ENCODE measurements at regions not wholly inside any gene's neighbourhood (a gene's known extent, or its start where the extent isn't known, plus 50 kb on each side); places are given as distances from the start of the nearest gene placed in this dataset.
"Not testable (repeated sequence)": the region's sequence is repeated elsewhere in the genome, so short reads cannot be mapped to it uniquely, and the experiment has no call there.

DNA sequence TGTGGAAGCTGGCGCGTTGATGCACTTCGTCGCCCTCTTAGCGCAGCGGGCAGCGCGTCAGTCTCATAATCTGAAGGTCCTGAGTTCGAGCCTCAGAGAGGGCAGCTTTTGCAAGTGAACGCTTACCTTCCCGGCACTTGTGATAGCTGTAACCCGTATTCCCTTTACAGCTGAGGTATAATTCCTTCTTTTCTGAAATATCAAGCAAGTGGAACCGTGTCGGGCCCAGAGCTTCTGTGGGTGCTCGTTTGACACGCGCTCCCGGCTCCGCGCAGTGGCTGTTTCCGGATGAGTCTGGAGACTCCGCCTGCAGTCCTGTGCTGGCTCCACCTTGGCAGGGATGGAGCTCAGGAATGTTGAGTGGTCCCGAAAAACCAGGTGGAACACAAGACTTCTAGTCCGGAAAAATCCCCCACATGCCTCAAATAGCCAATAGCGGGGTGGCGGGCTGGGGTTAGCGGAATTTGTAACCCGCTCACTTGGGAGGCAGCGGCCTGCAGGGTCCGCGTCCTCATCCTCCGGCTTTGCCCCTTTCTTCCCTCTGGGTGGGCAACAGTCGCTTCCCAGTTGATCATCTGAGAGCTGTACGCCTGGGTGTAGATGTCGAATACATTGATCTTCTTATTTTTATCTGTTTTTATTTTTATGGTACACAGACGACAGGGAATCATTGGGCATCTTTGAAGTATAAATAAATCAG lies 106.8 kb upstream of the ZNF322 start:
- WGBS, 4 donors = no CpG with 5 or more reads among the region's 36 CpGs
- H3K4me1 ChIP-seq (replicated peaks in 1 of 2); H3K36me3 ChIP-seq (replicated peaks in 1 of 2); intact Hi-C loops (cut with DNase I); DNase-seq; H3K9me3 ChIP-seq (replicated peaks in 1 of 3); H3K27ac ChIP-seq; H3K27me3 ChIP-seq; H3K4me3 ChIP-seq: not testable (repeated sequence)

- WGBS, 4 donors = no CpG with 5 or more reads among the region's 31 CpGs
These were observed 111.6 kb upstream of the ZNF322 start for GRCh38 chr6:26770941-26771666.

DNA sequence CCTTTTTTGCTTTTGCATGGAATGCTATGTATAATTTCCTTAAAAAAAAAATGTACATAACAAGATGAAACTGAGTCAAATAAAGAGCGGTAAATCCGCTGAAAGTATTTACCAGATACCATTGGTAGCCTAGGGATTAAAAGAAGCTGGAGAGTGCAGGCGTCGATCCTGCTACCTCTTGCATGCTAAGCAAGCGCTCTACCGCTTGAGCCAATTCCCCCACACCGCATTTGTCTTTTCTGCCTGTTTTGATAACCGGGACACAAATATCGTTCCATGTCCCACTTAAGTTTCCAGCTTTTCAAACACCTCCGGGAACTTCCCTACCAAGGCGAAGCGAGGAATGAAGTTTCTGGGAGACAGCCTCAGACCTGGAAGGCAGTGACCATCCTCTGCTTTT lies 113.9 kb upstream of the ZNF322 start:
- intact Hi-C loops (cut with DNase I); H3K9me3 ChIP-seq (replicated peaks in 1 of 3); H3K36me3 ChIP-seq (replicated peaks in 1 of 2); H3K4me3 ChIP-seq; H3K27ac ChIP-seq; DNase-seq; H3K4me1 ChIP-seq (replicated peaks in 1 of 2); H3K27me3 ChIP-seq: not testable (repeated sequence)
- no CpG with 5 or more reads among the region's 12 CpGs for WGBS, 4 donors

More at GRCh38 chr6:26770941-26771666, 111.6 kb upstream of the ZNF322 start:
- H3K27ac ChIP-seq; H3K9me3 ChIP-seq (replicated peaks in 1 of 3); H3K27me3 ChIP-seq; DNase-seq; H3K4me3 ChIP-seq; intact Hi-C loops (cut with DNase I); H3K4me1 ChIP-seq (replicated peaks in 1 of 2); H3K36me3 ChIP-seq (replicated peaks in 1 of 2): not testable (repeated sequence)

GRCh38 chr6:26780563-26780962 lies 121.0 kb upstream of the ZNF322 start:
- intact Hi-C loops (cut with DNase I); H3K27ac ChIP-seq; DNase-seq; H3K9me3 ChIP-seq (replicated peaks in 1 of 3); H3K4me1 ChIP-seq (replicated peaks in 1 of 2); H3K36me3 ChIP-seq (replicated peaks in 1 of 2); H3K27me3 ChIP-seq; H3K4me3 ChIP-seq: not testable (repeated sequence)
- no CpG with 5 or more reads among the region's 21 CpGs for WGBS, 4 donors

DNA sequence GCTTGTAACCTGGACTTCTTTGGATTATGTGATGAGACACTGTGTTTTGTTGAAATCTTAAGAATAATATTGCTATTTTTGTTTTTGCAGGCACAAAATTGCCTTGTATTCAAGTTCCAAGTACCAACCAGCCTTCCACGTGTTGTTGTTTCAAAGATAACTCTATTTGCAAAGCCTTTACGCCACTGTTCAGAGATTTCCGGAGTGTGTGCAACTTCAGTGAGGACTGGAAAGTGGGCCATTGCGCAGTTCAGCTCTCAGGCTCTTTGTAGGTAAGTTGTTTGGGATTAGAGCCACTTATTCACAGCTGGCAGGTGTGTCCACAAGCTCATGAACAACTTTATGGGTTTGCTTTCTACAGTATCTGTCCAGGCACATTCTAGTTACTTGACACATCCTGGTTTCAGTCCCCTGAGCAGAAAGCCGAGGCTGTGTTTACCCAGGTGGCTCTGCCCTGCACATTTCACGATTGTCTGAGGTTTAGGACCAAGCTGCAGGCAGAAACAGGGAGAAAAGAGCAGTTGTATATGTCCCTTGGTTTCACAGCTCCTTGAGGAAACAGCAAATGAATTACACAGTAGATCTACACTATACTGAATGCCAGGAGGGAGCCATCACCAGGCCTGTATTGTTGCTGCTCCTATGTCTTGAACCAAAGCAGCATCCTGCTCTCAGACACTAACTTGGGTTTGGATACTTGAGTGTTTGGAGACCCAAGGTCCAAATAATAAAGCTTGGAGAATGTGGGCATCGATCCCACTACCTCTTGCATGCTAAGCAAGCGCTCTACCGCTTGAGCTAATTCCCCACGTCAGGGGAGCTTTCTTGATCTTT lies 136.1 kb upstream of the ZNF322 start:
- H3K4me1 ChIP-seq (replicated peaks in 1 of 2); DNase-seq; H3K4me3 ChIP-seq; H3K9me3 ChIP-seq (replicated peaks in 1 of 3); H3K27ac ChIP-seq; H3K36me3 ChIP-seq (replicated peaks in 1 of 2); intact Hi-C loops (cut with DNase I); H3K27me3 ChIP-seq: not testable (repeated sequence)
- no CpG with 5 or more reads among the region's 10 CpGs for WGBS, 4 donors

DNA sequence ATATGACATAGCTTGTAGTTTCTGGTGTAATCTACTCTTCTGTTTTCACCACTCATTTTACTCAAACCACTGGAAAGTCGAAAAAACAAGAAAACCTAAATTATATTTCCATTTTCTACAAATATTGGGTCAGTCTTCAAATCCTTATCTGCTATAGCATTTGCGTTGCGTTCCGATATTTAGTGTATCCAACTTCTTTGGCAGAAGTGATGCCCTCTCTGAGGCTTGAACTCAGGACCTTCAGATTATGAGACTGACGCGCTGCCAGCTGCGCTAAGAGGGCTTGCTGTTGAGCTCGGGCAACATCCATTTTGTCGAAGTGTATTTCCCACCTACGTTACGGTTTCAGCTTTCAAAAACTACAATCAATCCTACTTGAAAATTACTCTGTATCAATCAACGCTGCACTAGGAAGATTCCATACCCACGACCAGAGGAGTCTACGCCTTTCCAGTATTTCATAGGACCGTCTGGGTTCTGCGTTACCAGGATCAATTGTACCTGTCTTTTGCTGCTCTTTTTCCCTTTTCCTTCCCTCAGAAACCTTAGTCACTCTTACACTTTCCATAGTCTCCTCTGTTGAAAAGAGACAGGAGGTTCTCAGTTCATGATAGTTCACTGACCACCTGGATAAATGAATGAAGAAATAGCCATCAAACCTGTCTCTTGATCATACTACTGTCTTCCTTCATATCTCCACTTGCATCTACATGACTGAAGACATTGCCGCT lies 140.5 kb upstream of the ZNF322 start:
- H3K4me3 ChIP-seq; H3K9me3 ChIP-seq (replicated peaks in 1 of 3); H3K4me1 ChIP-seq (replicated peaks in 1 of 2); intact Hi-C loops (cut with DNase I); H3K27me3 ChIP-seq; H3K27ac ChIP-seq; DNase-seq; H3K36me3 ChIP-seq (replicated peaks in 1 of 2): not testable (repeated sequence)
- no CpG with 5 or more reads among the region's 17 CpGs for WGBS, 4 donors

DNA sequence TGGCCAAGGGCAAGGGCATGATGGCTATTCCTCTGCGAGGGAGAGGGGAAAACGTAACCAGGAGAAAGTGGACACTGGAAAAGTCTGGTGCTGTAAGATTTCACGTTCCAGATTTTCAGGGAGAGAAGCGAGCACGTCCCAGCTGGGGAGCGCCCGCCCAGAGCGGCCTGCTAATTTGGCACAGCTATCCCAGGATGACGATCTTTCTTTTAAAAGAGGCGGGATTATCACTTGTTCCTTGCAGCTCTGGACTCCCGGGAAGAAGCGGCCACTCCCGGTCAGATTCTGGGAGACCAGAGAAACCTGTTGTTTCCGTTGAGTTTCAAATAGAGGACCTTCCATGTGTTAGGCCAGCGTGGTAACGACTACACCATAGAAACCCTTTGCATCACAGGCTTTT lies 144.2 kb upstream of the ZNF322 start:
- H3K9me3 ChIP-seq (replicated peaks in 1 of 3); H3K36me3 ChIP-seq (replicated peaks in 1 of 2); H3K27ac ChIP-seq; DNase-seq; H3K4me3 ChIP-seq; H3K4me1 ChIP-seq (replicated peaks in 1 of 2); intact Hi-C loops (cut with DNase I); H3K27me3 ChIP-seq: not testable (repeated sequence)
- no CpG with 5 or more reads among the region's 16 CpGs for WGBS, 4 donors

- H3K27ac ChIP-seq; H3K9me3 ChIP-seq (replicated peaks in 1 of 3); DNase-seq; H3K4me1 ChIP-seq (replicated peaks in 1 of 2); H3K36me3 ChIP-seq (replicated peaks in 1 of 2); intact Hi-C loops (cut with DNase I); H3K4me3 ChIP-seq; H3K27me3 ChIP-seq: not testable (repeated sequence)
- no CpG with 5 or more reads among the region's 36 CpGs for WGBS, 4 donors
These were observed 152.1 kb upstream of the ZNF322 start for GRCh38 chr6:26811486-26812116.

- DNase-seq; H3K36me3 ChIP-seq (replicated peaks in 1 of 2); H3K4me3 ChIP-seq; H3K9me3 ChIP-seq (replicated peaks in 1 of 3); H3K4me1 ChIP-seq (replicated peaks in 1 of 2); H3K27ac ChIP-seq; H3K27me3 ChIP-seq; intact Hi-C loops (cut with DNase I): not testable (repeated sequence)
- no CpG with 5 or more reads among the region's 5 CpGs for WGBS, 4 donors
These were observed 159.2 kb upstream of the ZNF322 start for GRCh38 chr6:26818640-26819225.

DNA sequence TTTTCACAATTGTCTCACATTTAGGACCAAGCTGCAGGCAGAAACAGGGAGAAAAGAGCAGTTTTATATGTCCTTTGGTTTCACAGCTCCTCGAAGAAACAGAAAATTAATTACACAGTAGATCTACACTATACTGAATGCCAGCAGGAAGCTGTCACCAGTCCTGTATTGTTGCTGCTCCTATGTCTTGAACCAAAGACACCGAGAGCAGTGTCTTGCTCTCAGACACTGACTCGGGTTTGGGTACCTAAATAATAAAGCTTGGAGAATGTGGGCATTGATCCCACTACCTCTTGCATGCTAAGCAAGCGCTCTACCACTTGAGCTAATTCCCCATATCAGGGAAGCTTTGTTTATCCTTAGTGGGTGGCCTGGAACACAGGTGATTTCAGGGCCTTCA lies 168.4 kb upstream of the ZNF322 start:
- H3K27ac ChIP-seq; H3K9me3 ChIP-seq (replicated peaks in 1 of 3); intact Hi-C loops (cut with DNase I); DNase-seq; H3K4me3 ChIP-seq; H3K4me1 ChIP-seq (replicated peaks in 1 of 2); H3K36me3 ChIP-seq (replicated peaks in 1 of 2); H3K27me3 ChIP-seq: not testable (repeated sequence)
- WGBS, 4 donors = no CpG with 5 or more reads among the region's 4 CpGs

Measured in adrenal gland (tissue), 9 donors.